ENCODE measurements at regions not wholly inside any gene's neighbourhood (a gene's known extent, or its start where the extent isn't known, plus 50 kb on each side); places are given as distances from the start of the nearest gene placed in this dataset.

GRCh38 chr10:10642189-10642588 lies 375.5 kb upstream of the CELF2 start (continued):
- no peak for TF ChIP-seq BACH1 (IDR thresholded peaks at IDR 0.05; ENCODE audit: borderline replicate concordance)
- TF ChIP-seq MTA3 (IDR thresholded peaks at IDR 0.05; ENCODE audit: borderline replicate concordance, low read length), result no peak
- TF ChIP-seq RELB (IDR thresholded peaks at IDR 0.05; ENCODE audit: low read depth), result no peak

DNA sequence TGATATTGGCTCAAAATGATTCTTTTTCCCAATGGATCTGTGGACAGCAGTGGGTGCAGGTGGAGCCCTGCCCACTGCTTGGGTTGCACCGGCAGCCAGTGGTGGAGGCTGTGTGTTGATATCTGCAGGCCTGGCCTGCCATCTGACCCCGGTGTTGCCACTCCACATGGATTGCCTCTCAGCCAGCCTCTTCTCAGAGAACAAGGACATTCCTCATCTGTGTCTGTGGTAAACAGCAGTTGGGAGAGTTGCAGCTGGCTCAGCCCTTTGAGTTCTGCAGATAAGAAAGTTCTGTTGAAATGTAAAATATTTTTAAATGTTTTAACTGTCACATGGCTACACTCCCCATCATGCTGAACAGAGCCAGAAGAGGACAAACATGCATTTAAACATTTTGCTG lies 374.9 kb upstream of the CELF2 start:
- intact Hi-C loops (cut with micrococcal nuclease; ENCODE audit: unreplicated experiment) (no loop called here), in situ Hi-C loops (cut with MboI) (no loop called here)
- TF ChIP-seq BRCA1 (IDR thresholded peaks at IDR 0.05; ENCODE audit: low read depth, low read length) (no peak), NFYB (IDR thresholded peaks at IDR 0.05; ENCODE audit: insufficient read depth, low read depth, low read length) (no peak), EED (IDR thresholded peaks at IDR 0.05; ENCODE audit: low read depth) (no peak), EZH2 (IDR thresholded peaks at IDR 0.05; ENCODE audit: borderline replicate concordance, control insufficient read depth, low read depth, low read length) (no peak), PML (IDR thresholded peaks at IDR 0.05; ENCODE audit: low read length) (no peak), RBBP5 (conservative IDR thresholded peaks at IDR 0.05) (no peak), HCFC1 (IDR thresholded peaks at IDR 0.05; ENCODE audit: low read length) (no peak), MYC (IDR thresholded peaks at IDR 0.05; ENCODE audit: insufficient read depth, insufficient read length, insufficient replicate concordance, low read length, severe bottlenecking) (no peak), SUPT20H (IDR thresholded peaks at IDR 0.05; ENCODE audit: borderline replicate concordance, control insufficient read depth, low read depth, low read length) (no peak), TARDBP (IDR thresholded peaks at IDR 0.05; ENCODE audit: borderline replicate concordance) (no peak), BCL11A (IDR thresholded peaks at IDR 0.05; ENCODE audit: low read depth, low read length) (no peak), CHD1 (IDR thresholded peaks at IDR 0.05; ENCODE audit: low read depth, low read length) (no peak), USF2 (IDR thresholded peaks at IDR 0.05; ENCODE audit: borderline replicate concordance, low read depth, low read length) (no peak), CHD2 (IDR thresholded peaks at IDR 0.05; ENCODE audit: borderline replicate concordance, low read depth, low read length) (no peak), CTCF (IDR thresholded peaks at IDR 0.05 in 2 of 3, conservative IDR thresholded peaks at IDR 0.05 in 1 of 3; ENCODE audit: control insufficient read depth in 2 of 3, extremely low read depth in 1 of 3, insufficient read depth in 1 of 3, low read depth in 3 of 3, low read length in 3 of 3) (no peak), RB1 (IDR thresholded peaks at IDR 0.05; ENCODE audit: borderline replicate concordance) (no peak), NRF1 (conservative IDR thresholded peaks at IDR 0.05; ENCODE audit: low read depth, low read length) (no peak)
- no peak overlapping the region for H3K4me3 ChIP-seq
- H3K9me3 ChIP-seq (replicated peaks; ENCODE audit: control insufficient read depth, insufficient read depth, low read length), result no peaks in the 10 kb centered on the region
- no peaks in the 10 kb centered on the region for H3K4me1 ChIP-seq (ENCODE audit: control insufficient read depth, insufficient read depth, low read length)
- H4K20me1 ChIP-seq (ENCODE audit: control insufficient read depth, insufficient read depth), result no peaks in the 10 kb centered on the region
- ChIA-PET RAD21 (ENCODE audit: unreplicated experiment) (no interaction called here), CTCF (no interaction called here), POLR2A (no interaction called here), SMC1A (ENCODE audit: uncharacterized antibody, unreplicated experiment) (no interaction called here)
- no peak overlapping the region for H3K4me2 ChIP-seq (ENCODE audit: control insufficient read depth, insufficient read depth)
- H3K27me3 ChIP-seq (replicated peaks in 1 of 2; ENCODE audit: control insufficient read depth in 2 of 2, insufficient read depth in 2 of 2, low read length in 1 of 2), result no peaks in the 10 kb centered on the region
- DNase-seq (ENCODE audit: low read depth, low spot score), result no peak
- H3K9ac ChIP-seq (ENCODE audit: control insufficient read depth, insufficient read depth, low read length), result no peak overlapping the region
- H2AFZ ChIP-seq (ENCODE audit: control insufficient read depth, low read depth, low read length), result no peak overlapping the region
- H3K27ac ChIP-seq (ENCODE audit: control insufficient read depth, insufficient read depth), result no peak overlapping the region
- no peak for FAIRE-seq
- no TSS peak for BruUV-seq (replicated peaks)
- H3K36me3 ChIP-seq (ENCODE audit: control insufficient read depth in 2 of 2, insufficient read depth in 2 of 2, low read length in 1 of 2), result no peaks in the 10 kb centered on the region
- 23% methylated on average over 2 of the region's 2 CpGs for WGBS (ENCODE audit: insufficient coverage, insufficient replicate concordance, low lambda C conversion rate, missing lambda C conversion rate)
- H3K79me2 ChIP-seq (ENCODE audit: control insufficient read depth, insufficient read depth, low read length), result no peaks in the 10 kb centered on the region
- ATAC-seq, result no peak
